Effector memory CD8-positive, alpha-beta T cell (primary cell): ENCODE measurements at regions not wholly inside any gene's neighbourhood (a gene's known extent, or its start where the extent isn't known, plus 50 kb on each side); places are given as distances from the start of the nearest gene placed in this dataset.

Experiments
- ATAC-seq: fragments of 150-1000 bp; cut with Tn5 transposase; replicated peaks from 2 replicates; pipeline ENCODE4 v1.10.0; 2021; ENCODE audit warnings: mild to moderate bottlenecking, moderate library complexity
- DNase-seq, 3 experiments: peaks; one replicate each; pipeline ENCODE4 v3.0.0; 2021
- H3K27ac Mint-ChIP-seq, 2 donors: one replicate each; pipeline ENCODE4 v1.8.0; 2022; ENCODE audit warnings: mild to moderate bottlenecking in 2 of 2, mixed read lengths in 2 of 2, moderate library complexity in 2 of 2
- H3K27me3 Mint-ChIP-seq, 2 donors: one replicate each; pipeline ENCODE4 v1.8.0; 2022; ENCODE audit warnings: mixed read lengths in 2 of 2
- H3K36me3 Mint-ChIP-seq: one replicate; pipeline ENCODE4 v1.8.0; 2022; ENCODE audit warnings: mild to moderate bottlenecking, moderate library complexity, mixed read lengths; ENCODE audit not compliant: insufficient read depth
- H3K4me1 Mint-ChIP-seq, 2 donors: one replicate each; pipeline ENCODE4 v1.8.0; 2022; ENCODE audit warnings: low read depth in 2 of 2, mixed read lengths in 2 of 2
- H3K4me3 Mint-ChIP-seq, 2 donors: one replicate each; pipeline ENCODE4 v1.8.0; 2022; ENCODE audit warnings: mild to moderate bottlenecking in 2 of 2, mixed read lengths in 2 of 2, moderate library complexity in 2 of 2
- H3K9me3 Mint-ChIP-seq, 2 donors: one replicate each; pipeline ENCODE4 v1.8.0; 2022; ENCODE audit warnings: mixed read lengths in 2 of 2

DNA sequence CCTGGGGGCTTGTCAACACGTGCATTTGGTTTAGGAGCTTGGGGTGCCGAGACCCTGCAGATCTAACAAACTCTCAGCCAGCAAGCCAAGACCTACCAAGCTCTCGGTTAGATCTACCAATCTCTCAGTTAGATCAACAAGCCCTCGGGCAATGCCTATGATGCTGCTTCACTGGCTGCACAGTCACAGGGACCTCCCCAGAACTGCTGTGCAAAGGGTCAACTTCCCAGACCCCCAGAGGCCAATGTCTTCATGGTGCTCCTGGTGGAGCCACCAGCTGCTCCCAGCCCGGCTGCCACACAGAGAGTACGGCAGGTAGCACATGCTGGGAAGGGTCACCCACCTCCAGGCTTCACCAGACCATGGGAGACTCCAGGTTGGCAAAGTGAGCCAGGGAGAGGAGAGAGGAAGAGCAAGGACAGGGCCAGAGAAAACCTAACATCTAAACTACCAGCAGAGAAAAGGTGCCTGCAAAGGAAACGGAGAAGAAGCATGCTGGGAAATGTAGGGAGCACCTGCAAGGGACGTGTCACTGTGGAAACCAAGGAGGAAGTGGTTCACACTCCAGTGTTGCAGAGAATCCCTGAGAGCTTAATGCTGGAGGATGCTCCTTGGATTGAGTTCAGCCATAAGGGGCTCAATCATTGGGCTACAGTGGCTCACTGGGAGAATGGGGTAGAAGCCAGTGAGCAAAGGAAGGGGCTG, 51.5 kb upstream of the GDF10 start:
- DNase-seq (no peak), ATAC-seq (no peak)
- Mint-ChIP-seq H3K4me3 (no peak overlapping the region), H3K27ac (no peak overlapping the region), H3K36me3 (no peaks in the 10 kb centered on the region), H3K27me3 (peaks cover 0 to 7% of the 10 kb centered on the region in 2 donors), H3K9me3 (no peaks in the 10 kb centered on the region), H3K4me1 (no peaks in the 10 kb centered on the region)

DNA sequence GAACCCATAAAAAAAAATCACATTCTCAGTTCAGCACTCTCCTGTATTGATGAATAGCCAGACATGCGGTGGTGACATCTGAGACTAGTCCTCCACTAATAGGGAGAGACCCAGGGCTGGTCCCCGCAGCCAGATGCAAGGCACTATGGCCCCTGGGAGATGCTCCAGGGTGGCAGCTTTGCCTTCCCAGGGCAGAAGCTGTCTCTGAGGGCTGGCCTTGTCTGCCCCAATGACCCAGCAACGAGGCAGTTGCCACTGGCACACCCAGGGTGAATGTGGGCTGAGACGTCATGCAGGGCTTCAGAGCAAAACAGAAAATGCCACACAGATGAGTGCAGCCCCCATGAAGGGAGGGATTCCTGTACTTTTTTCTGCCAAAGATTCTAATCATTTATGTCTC, 50.1 kb upstream of the GDF10 start:
- peaks cover 0 to 7% of the 10 kb centered on the region in 2 donors for H3K27me3 Mint-ChIP-seq
- no peaks in the 10 kb centered on the region for H3K4me1 Mint-ChIP-seq
- ATAC-seq (no peak), DNase-seq (no peak)
- no peak overlapping the region for H3K4me3 Mint-ChIP-seq
- no peak overlapping the region for H3K27ac Mint-ChIP-seq
- no peaks in the 10 kb centered on the region for H3K36me3 Mint-ChIP-seq
- no peaks in the 10 kb centered on the region for H3K9me3 Mint-ChIP-seq
